ENCODE measurements at regions not wholly inside any gene's neighbourhood (a gene's known extent, or its start where the extent isn't known, plus 50 kb on each side); places are given as distances from the start of the nearest gene placed in this dataset.

DNA sequence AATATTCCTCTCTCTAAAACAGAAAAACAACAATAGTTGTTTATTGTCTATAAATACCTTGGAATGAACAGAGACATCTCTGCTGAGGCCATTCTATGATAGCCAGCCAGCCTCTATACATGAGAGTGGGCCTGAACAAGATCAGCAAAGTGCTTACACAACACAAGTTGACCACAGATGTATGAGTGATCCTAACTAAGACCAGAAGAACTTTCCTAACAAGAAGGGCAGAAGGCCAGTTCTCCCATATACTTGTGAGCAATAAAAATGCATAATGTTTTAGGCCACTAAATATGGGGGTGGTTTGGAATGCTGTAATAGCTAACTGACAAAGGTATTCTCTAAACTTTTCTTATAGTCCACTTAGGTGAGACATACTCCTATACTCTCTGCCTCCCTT is 345.7 kb downstream of the SPATA31D1 start:
- TF ChIP-seq, protein P1, sequence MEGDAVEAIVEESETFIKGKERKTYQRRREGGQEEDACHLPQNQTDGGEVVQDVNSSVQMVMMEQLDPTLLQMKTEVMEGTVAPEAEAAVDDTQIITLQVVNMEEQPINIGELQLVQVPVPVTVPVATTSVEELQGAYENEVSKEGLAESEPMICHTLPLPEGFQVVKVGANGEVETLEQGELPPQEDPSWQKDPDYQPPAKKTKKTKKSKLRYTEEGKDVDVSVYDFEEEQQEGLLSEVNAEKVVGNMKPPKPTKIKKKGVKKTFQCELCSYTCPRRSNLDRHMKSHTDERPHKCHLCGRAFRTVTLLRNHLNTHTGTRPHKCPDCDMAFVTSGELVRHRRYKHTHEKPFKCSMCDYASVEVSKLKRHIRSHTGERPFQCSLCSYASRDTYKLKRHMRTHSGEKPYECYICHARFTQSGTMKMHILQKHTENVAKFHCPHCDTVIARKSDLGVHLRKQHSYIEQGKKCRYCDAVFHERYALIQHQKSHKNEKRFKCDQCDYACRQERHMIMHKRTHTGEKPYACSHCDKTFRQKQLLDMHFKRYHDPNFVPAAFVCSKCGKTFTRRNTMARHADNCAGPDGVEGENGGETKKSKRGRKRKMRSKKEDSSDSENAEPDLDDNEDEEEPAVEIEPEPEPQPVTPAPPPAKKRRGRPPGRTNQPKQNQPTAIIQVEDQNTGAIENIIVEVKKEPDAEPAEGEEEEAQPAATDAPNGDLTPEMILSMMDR (conservative IDR thresholded peaks at IDR 0.05): no peak
- no peak for TF ChIP-seq ZFX (IDR thresholded peaks at IDR 0.05)
